ENCODE measurements at regions not wholly inside any gene's neighbourhood (a gene's known extent, or its start where the extent isn't known, plus 50 kb on each side); places are given as distances from the start of the nearest gene placed in this dataset.

DNA sequence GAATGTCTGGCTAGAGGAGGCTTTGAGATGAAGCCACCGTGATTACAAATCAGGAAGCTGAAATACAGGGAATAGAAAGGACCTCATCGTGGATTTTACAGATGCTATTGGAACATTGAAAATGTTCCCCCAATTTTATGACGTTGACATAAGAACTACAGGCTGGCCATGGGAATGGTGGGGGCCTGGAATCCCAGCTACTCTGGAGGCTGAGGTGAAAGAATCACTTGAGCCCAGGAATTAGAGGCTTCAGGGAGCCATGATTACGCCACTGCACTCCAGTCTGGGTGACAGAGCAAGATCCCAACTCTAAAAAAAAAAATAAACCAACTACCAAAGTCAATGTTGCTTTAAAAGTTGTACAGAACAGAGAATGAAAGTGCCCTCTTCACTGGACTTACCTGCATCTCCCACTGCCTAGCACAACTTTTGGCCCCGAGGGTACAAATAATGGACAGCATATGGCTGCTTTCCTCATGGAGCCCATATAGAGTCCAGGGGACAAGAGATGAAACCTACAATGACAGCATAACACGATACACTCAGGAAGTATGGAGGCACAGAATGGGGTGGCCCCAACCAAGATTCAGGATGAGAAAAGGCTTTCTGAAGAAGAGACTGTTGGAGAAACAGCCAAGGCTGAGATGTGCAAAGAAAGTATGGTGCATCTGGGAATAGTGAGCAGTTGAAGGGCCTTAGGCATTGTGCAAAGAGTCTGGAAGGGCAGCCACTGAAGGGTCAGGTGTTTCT, 254.8 kb downstream of the MYCN start:
- H3K36me3 ChIP-seq (ENCODE audit: insufficient read depth, low read length) = no peaks in the 10 kb centered on the region
- H4K20me1 ChIP-seq (ENCODE audit: insufficient read depth) = no peaks in the 10 kb centered on the region
- no peak overlapping the region for H3K4me3 ChIP-seq (ENCODE audit: low read length)
- no peaks in the 10 kb centered on the region for H3K9me2 ChIP-seq (ENCODE audit: insufficient read depth, low read length)
- no peak overlapping the region for H3K9ac ChIP-seq (ENCODE audit: low read length)
- H3K27me3 ChIP-seq (ENCODE audit: insufficient read depth, low read depth, low read length) = no peaks in the 10 kb centered on the region
- H3K4me2 ChIP-seq (ENCODE audit: low read length) = no peak overlapping the region
- no peaks in the 10 kb centered on the region for H3F3A ChIP-seq (ENCODE audit: insufficient read depth, low read length, poor library complexity, severe bottlenecking)
- no peak overlapping the region for H2AFZ ChIP-seq (ENCODE audit: low read depth, low read length)
- H3K27ac ChIP-seq (ENCODE audit: low read length) = no peak overlapping the region
- no peak for TF ChIP-seq EZH2 (IDR thresholded peaks at IDR 0.05; ENCODE audit: borderline replicate concordance, insufficient read depth, low read length, poor library complexity, severe bottlenecking)
- H3K79me2 ChIP-seq (replicated peaks; ENCODE audit: insufficient read depth, low read length) = no peaks in the 10 kb centered on the region
- H3K9me3 ChIP-seq (ENCODE audit: low read length) = no peaks in the 10 kb centered on the region

DNA sequence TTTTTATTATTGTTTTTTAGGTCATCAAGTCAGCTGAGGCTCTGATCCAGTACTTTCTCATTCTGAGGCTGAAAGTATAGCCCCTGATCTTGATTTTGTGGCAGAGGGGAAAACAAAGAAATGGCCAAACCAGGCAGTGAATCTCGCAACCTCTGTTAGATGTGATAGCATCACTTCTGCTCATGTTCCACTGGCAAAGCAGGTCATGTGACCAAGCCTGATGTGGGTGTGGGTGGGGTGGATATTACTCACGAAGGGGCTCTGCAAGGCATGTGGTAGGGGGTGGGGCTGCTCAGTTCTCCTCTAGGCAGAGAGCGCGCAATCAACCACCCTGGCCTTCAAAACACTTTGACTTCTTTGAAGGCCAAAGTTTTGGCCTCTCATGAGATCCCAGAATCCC, 254.2 kb downstream of the MYCN start:
- Histone ChIP-seq H3K36me3 (ENCODE audit: insufficient read depth, low read length) (no peaks in the 10 kb centered on the region), H3K4me3 (ENCODE audit: low read length) (no peak overlapping the region), H3F3A (ENCODE audit: insufficient read depth, low read length, poor library complexity, severe bottlenecking) (no peaks in the 10 kb centered on the region), H3K4me2 (ENCODE audit: low read length) (no peak overlapping the region), H3K9ac (ENCODE audit: low read length) (no peak overlapping the region), H3K79me2 (replicated peaks; ENCODE audit: insufficient read depth, low read length) (no peaks in the 10 kb centered on the region), H2AFZ (ENCODE audit: low read depth, low read length) (no peak overlapping the region), H3K27ac (ENCODE audit: low read length) (no peak overlapping the region), H3K9me2 (ENCODE audit: insufficient read depth, low read length) (no peaks in the 10 kb centered on the region), H3K27me3 (ENCODE audit: insufficient read depth, low read depth, low read length) (no peaks in the 10 kb centered on the region), H4K20me1 (ENCODE audit: insufficient read depth) (no peaks in the 10 kb centered on the region), H3K9me3 (ENCODE audit: low read length) (no peaks in the 10 kb centered on the region)
- TF ChIP-seq RAD21 (conservative IDR thresholded peaks at IDR 0.05) (no peak), SMC3 (conservative IDR thresholded peaks at IDR 0.05; ENCODE audit: poor library complexity) (no peak), POLR2AphosphoS5 (IDR thresholded peaks at IDR 0.05) (no peak), TAF1 (IDR thresholded peaks at IDR 0.05; ENCODE audit: low read depth) (no peak)
- TF ChIP-seq, protein P1, sequence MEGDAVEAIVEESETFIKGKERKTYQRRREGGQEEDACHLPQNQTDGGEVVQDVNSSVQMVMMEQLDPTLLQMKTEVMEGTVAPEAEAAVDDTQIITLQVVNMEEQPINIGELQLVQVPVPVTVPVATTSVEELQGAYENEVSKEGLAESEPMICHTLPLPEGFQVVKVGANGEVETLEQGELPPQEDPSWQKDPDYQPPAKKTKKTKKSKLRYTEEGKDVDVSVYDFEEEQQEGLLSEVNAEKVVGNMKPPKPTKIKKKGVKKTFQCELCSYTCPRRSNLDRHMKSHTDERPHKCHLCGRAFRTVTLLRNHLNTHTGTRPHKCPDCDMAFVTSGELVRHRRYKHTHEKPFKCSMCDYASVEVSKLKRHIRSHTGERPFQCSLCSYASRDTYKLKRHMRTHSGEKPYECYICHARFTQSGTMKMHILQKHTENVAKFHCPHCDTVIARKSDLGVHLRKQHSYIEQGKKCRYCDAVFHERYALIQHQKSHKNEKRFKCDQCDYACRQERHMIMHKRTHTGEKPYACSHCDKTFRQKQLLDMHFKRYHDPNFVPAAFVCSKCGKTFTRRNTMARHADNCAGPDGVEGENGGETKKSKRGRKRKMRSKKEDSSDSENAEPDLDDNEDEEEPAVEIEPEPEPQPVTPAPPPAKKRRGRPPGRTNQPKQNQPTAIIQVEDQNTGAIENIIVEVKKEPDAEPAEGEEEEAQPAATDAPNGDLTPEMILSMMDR (IDR thresholded peaks at IDR 0.05; ENCODE audit: poor library complexity, severe bottlenecking) = no peak

- Histone ChIP-seq H3F3A (ENCODE audit: insufficient read depth, low read length, poor library complexity, severe bottlenecking) (no peaks in the 10 kb centered on the region), H3K9me3 (ENCODE audit: low read length) (no peaks in the 10 kb centered on the region), H3K9me2 (ENCODE audit: insufficient read depth, low read length) (no peaks in the 10 kb centered on the region), H2AFZ (ENCODE audit: low read depth, low read length) (no peak overlapping the region), H3K79me2 (replicated peaks; ENCODE audit: insufficient read depth, low read length) (no peaks in the 10 kb centered on the region), H3K27ac (ENCODE audit: low read length) (no peak overlapping the region), H3K9ac (ENCODE audit: low read length) (no peak overlapping the region), H3K36me3 (ENCODE audit: insufficient read depth, low read length) (no peaks in the 10 kb centered on the region), H3K4me2 (ENCODE audit: low read length) (no peak overlapping the region), H3K27me3 (ENCODE audit: insufficient read depth, low read depth, low read length) (no peaks in the 10 kb centered on the region), H3K4me3 (ENCODE audit: low read length) (no peak overlapping the region), H4K20me1 (ENCODE audit: insufficient read depth) (no peaks in the 10 kb centered on the region)
- TF ChIP-seq EZH2 (IDR thresholded peaks at IDR 0.05; ENCODE audit: borderline replicate concordance, insufficient read depth, low read length, poor library complexity, severe bottlenecking) (no peak), RAD21 (conservative IDR thresholded peaks at IDR 0.05) (no peak), SMC3 (conservative IDR thresholded peaks at IDR 0.05; ENCODE audit: poor library complexity) (no peak), REST (IDR thresholded peaks at IDR 0.05; ENCODE audit: borderline replicate concordance) (no peak), EP300 (conservative IDR thresholded peaks at IDR 0.05; ENCODE audit: poor library complexity, severe bottlenecking) (no peak), MXI1 (conservative IDR thresholded peaks at IDR 0.05; ENCODE audit: poor library complexity, severe bottlenecking) (no peak), TAF1 (IDR thresholded peaks at IDR 0.05; ENCODE audit: low read depth) (no peak)
- TF ChIP-seq, protein P1 (IDR thresholded peaks at IDR 0.05; ENCODE audit: poor library complexity, severe bottlenecking) = no peak
Measured at GRCh38 chr2:16194096-16194390, 253.7 kb downstream of the MYCN start.
